ENCODE measurements at regions not wholly inside any gene's neighbourhood (a gene's known extent, or its start where the extent isn't known, plus 50 kb on each side); places are given as distances from the start of the nearest gene placed in this dataset.

DNA sequence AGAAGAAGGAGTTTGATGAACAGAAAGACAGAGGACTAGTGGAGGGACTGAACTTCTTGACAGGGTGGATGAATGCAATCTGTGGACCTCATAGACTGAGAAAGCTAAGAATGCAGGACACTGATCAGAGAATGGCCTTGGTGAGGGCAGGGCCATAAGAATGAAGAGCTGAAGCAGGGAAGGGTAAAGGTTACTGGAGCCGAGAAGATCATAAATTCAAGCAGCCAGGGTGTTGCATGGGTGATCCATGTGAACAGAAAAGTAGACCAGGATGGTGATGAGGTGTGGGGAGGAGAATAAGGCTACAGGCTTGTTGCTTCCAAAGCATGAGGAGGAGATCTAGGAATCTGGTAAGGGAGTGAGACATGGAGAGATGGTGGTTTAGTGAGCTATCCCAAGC is 295.9 kb downstream of the ADGB start:
- Histone ChIP-seq H3K36me3 (no peaks in the 10 kb centered on the region), H3K27me3 (replicated peaks in 1 of 7) (no peaks in the 10 kb centered on the region), H3K4me3 (no peak overlapping the region), H3K9me3 (no peaks in the 10 kb centered on the region), H3K4me1 (no peaks in the 10 kb centered on the region), H3K27ac (no peak overlapping the region)
- WGBS, 5 donors: 87 to 100% (median 91%) methylated on average over 1 of the region's 1 CpG
- TF ChIP-seq, protein P1, sequence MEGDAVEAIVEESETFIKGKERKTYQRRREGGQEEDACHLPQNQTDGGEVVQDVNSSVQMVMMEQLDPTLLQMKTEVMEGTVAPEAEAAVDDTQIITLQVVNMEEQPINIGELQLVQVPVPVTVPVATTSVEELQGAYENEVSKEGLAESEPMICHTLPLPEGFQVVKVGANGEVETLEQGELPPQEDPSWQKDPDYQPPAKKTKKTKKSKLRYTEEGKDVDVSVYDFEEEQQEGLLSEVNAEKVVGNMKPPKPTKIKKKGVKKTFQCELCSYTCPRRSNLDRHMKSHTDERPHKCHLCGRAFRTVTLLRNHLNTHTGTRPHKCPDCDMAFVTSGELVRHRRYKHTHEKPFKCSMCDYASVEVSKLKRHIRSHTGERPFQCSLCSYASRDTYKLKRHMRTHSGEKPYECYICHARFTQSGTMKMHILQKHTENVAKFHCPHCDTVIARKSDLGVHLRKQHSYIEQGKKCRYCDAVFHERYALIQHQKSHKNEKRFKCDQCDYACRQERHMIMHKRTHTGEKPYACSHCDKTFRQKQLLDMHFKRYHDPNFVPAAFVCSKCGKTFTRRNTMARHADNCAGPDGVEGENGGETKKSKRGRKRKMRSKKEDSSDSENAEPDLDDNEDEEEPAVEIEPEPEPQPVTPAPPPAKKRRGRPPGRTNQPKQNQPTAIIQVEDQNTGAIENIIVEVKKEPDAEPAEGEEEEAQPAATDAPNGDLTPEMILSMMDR (IDR thresholded peaks at IDR 0.05 in 8 of 11, conservative IDR thresholded peaks at IDR 0.05 in 3 of 11): no peak
- TF ChIP-seq POLR2AphosphoS5 (IDR thresholded peaks at IDR 0.05) (no peak), POLR2A (IDR thresholded peaks at IDR 0.05) (no peak)
- no peak for DNase-seq
- intact Hi-C loops (cut with DNase I; ENCODE audit: low total_unique reads): no loop called here

DNA sequence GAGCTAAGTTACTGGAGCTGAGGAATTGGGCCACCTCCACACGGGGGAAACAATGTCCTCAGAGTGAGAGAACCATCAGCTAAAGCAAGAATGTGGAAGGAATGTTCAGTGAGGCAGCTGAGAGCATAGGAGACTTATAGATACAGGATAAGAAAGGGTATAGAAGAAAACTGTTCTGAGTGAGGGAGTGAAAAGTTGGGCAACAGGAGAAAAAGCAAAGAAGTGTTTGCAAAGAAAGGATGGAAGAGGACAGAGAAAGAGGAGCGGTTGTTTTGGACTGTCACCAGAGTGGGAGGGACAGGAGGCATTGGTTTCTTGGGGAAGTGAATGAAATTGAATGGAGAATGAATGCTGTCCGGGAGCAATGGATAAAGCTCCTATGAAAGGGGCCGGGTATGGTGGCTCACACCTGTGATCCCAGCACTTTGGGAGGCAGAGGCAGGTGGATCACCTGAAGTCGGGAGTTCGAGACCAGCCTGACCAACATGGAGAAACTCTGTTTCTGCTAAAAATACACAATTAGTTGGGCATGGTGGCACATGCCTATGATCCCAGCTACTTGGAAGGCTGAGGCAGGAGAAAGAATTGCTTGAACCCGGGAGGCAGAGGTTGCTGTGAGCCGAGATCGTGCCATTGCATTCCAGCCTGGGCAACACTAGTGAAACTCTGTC is 296.5 kb downstream of the ADGB start:
- Histone ChIP-seq H3K4me3 (no peak overlapping the region), H3K27me3 (replicated peaks in 1 of 7) (no peaks in the 10 kb centered on the region), H3K36me3 (no peaks in the 10 kb centered on the region), H3K27ac (no peak overlapping the region), H3K9me3 (no peaks in the 10 kb centered on the region), H3K4me1 (no peaks in the 10 kb centered on the region)
- TF ChIP-seq POLR2AphosphoS5 (IDR thresholded peaks at IDR 0.05) (no peak), POLR2A (IDR thresholded peaks at IDR 0.05) (no peak)
- TF ChIP-seq, protein P1 (IDR thresholded peaks at IDR 0.05 in 8 of 11, conservative IDR thresholded peaks at IDR 0.05 in 3 of 11): no peak
- DNase-seq: no peak
- WGBS, 5 donors: 83 to 93% (median 84%) methylated on average over 9 of the region's 9 CpGs
- intact Hi-C loops (cut with DNase I; ENCODE audit: low total_unique reads): no loop called here

DNA sequence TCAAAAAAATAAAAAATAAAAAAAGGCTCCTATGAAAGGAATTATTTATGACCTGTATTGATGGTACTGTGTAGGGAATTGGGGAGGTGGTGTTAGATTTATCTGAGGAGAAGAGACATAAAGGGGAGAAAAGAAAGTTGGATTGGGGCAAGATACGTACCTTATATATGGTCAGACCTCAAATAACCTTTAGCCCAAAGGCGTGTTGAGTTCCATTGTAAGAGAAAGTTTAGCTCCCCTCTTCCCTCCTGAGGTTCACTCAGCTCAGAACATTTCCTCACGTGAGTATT is 296.9 kb downstream of the ADGB start:
- no peak overlapping the region for H3K4me3 ChIP-seq
- H3K4me1 ChIP-seq: no peaks in the 10 kb centered on the region
- no peak for DNase-seq
- no peaks in the 10 kb centered on the region for H3K36me3 ChIP-seq
- WGBS, 5 donors: 57 to 73% (median 62%) methylated on average over 3 of the region's 3 CpGs
- H3K27ac ChIP-seq: no peak overlapping the region
- intact Hi-C loops (cut with DNase I; ENCODE audit: low total_unique reads): no loop called here
- no peaks in the 10 kb centered on the region for H3K9me3 ChIP-seq
- TF ChIP-seq, protein P1 (IDR thresholded peaks at IDR 0.05 in 8 of 11, conservative IDR thresholded peaks at IDR 0.05 in 3 of 11): no peak
- TF ChIP-seq POLR2AphosphoS5 (IDR thresholded peaks at IDR 0.05) (no peak), POLR2A (IDR thresholded peaks at IDR 0.05) (no peak)
- H3K27me3 ChIP-seq (replicated peaks in 1 of 7): no peaks in the 10 kb centered on the region

DNA sequence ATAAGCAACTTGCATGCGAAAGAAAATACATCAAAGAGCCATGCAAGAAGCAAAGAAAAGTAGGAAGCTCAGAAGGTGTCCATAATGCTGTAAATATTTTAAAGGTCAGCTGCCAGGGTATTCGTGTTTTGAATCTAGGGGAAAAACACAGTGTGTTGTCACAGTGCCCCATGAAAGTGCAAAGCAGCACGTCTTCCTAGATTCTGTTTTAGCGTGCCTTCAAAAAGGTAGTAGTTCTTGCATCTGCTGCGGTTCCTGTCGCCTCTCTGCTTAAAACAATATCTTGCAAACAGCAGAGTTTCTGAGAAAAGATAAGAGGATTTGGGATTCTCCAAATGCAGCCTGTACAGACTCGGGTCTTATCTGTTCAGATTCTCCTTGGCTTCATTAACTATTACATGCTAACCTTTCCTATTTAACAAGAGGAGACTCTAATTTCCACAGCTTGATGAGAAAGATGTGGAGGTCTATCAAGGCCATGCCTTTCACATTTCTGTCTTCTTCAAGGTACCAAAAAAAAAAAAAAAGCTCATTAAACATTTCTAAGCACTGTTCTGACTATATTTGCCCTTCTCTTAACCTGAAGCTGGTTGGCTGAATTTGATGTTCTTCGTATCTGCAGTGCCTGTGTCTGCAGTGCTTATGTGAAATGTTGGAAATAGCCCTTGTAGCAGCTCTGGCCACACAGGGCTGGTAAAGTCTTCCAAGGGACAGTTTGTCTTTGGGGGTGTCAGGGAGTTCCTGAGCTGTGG is 297.5 kb downstream of the ADGB start:
- intact Hi-C loops (cut with DNase I; ENCODE audit: low total_unique reads): no loop called here
- DNase-seq: no peak

More for the DNA sequence above, 297.5 kb downstream of the ADGB start:
- Histone ChIP-seq H3K27me3 (replicated peaks in 1 of 7) (no peaks in the 10 kb centered on the region), H3K36me3 (no peaks in the 10 kb centered on the region), H3K9me3 (no peaks in the 10 kb centered on the region), H3K4me3 (no peak overlapping the region), H3K4me1 (no peaks in the 10 kb centered on the region), H3K27ac (no peak overlapping the region)
- WGBS, 5 donors: 84 to 93% (median 88%) methylated on average over 8 of the region's 8 CpGs
- TF ChIP-seq POLR2A (IDR thresholded peaks at IDR 0.05) (no peak), POLR2AphosphoS5 (IDR thresholded peaks at IDR 0.05) (no peak)
- TF ChIP-seq, protein P1 (IDR thresholded peaks at IDR 0.05 in 8 of 11, conservative IDR thresholded peaks at IDR 0.05 in 3 of 11): no peak

Measured in spleen (tissue), 11 donors.